OCI-LY3 (cell line): ENCODE measurements at regions not wholly inside any gene's neighbourhood (a gene's known extent, or its start where the extent isn't known, plus 50 kb on each side); places are given as distances from the start of the nearest gene placed in this dataset.

Experiments
- H2AFZ ChIP-seq: fragments of 200-600, 300-600 bp; shearing (Covaris generic); 2 replicates; pipeline ENCODE4 v1.6.0; 2014; ENCODE audit warnings: antibody characterized with exemption, low read depth, low read length
- H3K27ac ChIP-seq: fragments of 200-600, 300-600 bp; sonication (generic); 2 replicates; pipeline ENCODE4 v1.5.1; 2014; ENCODE audit warnings: mild to moderate bottlenecking, low read length, moderate library complexity, mixed read lengths
- H3K27me3 ChIP-seq: fragments of 200-600, 300-600 bp; sonication (generic); 2 replicates; pipeline ENCODE4 v1.6.1; 2014; ENCODE audit warnings: low read depth, low read length, mixed read lengths
- H3K36me3 ChIP-seq: fragments of 200-600, 300-600 bp; sonication (generic); replicated peaks from 2 replicates; pipeline ENCODE3; 2014; ENCODE audit warnings: low read depth, low read length, mixed read lengths
- H3K4me1 ChIP-seq: fragments of 300-600, 200-600 bp; sonication (generic); 2 replicates; pipeline ENCODE4 v1.6.1; 2014; ENCODE audit warnings: low read length, mixed read lengths
- H3K4me2 ChIP-seq: fragments of 200-600, 300-600 bp; sonication (generic); 2 replicates; pipeline ENCODE4 v1.6.1; 2014; ENCODE audit warnings: low read length, mixed read lengths
- H3K4me3 ChIP-seq: fragments of 300-600, 200-600 bp; sonication (generic); 2 replicates; pipeline ENCODE4 v1.5.1; 2014; ENCODE audit warnings: antibody characterized with exemption, mild to moderate bottlenecking, low read length, moderate library complexity
- H3K79me2 ChIP-seq: fragments of 300-600, 200-600 bp; shearing (Covaris generic); 2 replicates; pipeline ENCODE4 v1.6.1; 2014; ENCODE audit warnings: mild to moderate bottlenecking, low read length, mixed read lengths
- H3K9ac ChIP-seq: fragments of 300-600, 200-600 bp; shearing (Covaris generic); 2 replicates; pipeline ENCODE4 v1.6.0; 2014; ENCODE audit warnings: mild to moderate bottlenecking, low read length, moderate library complexity
- H3K9me3 ChIP-seq: fragments of 200-600, 300-600 bp; shearing (Covaris generic); 2 replicates; pipeline ENCODE4 v1.6.1; 2014; ENCODE audit warnings: low read length, mixed read lengths; ENCODE audit not compliant: insufficient read depth
- H4K20me1 ChIP-seq: fragments of 200-600, 300-600 bp; sonication (generic); 2 replicates; pipeline ENCODE4 v1.6.1; 2016; ENCODE audit warnings: low read length, mixed read lengths; ENCODE audit not compliant: insufficient read depth
- CTCF ChIP-seq: fragments of 200-600, 300-600 bp; sonication (generic); IDR thresholded peaks from 2 replicates; pipeline ENCODE4 v1.5.1; 2014; ENCODE audit warnings: antibody characterized with exemption, low read length, low read depth
- EZH2phosphoT487 ChIP-seq: fragments of 200-600 bp; shearing (Covaris generic); IDR thresholded peaks from 2 replicates; pipeline ENCODE4 v1.6.1; 2018; ENCODE audit warnings: antibody characterized with exemption, mixed run types, low read depth

GRCh38 chr3:71905426-71905825 lies 120.5 kb upstream of the PROK2 start:
- Histone ChIP-seq H3K4me1 (peaks cover 28% of the 10 kb centered on the region), H3K9me3 (no peaks in the 10 kb centered on the region), H2AFZ (no peak overlapping the region), H3K36me3 (no peaks in the 10 kb centered on the region), H3K27ac (no peak overlapping the region), H4K20me1 (peaks cover 85% of the 10 kb centered on the region), H3K4me2 (peak overlapping the region; percentile 25; the same call in 1 of the 2 replicates), H3K79me2 (no peaks in the 10 kb centered on the region), H3K4me3 (no peak overlapping the region), H3K27me3 (peaks cover 90% of the 10 kb centered on the region), H3K9ac (no peak overlapping the region)
- TF ChIP-seq EZH2phosphoT487 (peak; percentile 80), CTCF (no peak)

DNA sequence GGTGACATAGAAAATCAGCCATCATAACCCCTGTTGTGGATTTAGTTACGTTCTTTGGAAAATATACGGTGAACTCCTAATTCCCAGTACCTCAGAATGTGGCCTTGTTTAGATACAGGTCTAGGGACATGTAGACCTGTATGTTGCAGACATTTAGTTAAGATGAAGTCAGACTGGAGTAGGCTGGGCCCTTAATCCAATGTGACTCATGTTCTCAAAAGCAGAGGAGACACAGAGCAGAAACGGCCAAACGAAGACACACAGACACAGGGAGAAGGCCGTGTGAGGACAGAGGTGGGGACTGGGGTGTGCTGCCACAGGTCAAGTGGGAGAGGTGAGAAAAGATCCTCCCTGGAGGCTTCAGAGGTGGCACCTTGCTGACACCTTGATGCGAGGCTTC lies 119.0 kb upstream of the PROK2 start:
- peaks cover 28% of the 10 kb centered on the region for H3K4me1 ChIP-seq
- peaks cover 89% of the 10 kb centered on the region for H3K27me3 ChIP-seq
- no peaks in the 10 kb centered on the region for H3K36me3 ChIP-seq
- H2AFZ ChIP-seq, result no peak overlapping the region
- H3K4me3 ChIP-seq, result no peak overlapping the region
- H4K20me1 ChIP-seq, result peaks cover 74% of the 10 kb centered on the region
- TF ChIP-seq EZH2phosphoT487 (no peak), CTCF (no peak)
- no peak overlapping the region for H3K9ac ChIP-seq
- H3K4me2 ChIP-seq, result no peak overlapping the region
- no peak overlapping the region for H3K27ac ChIP-seq
- H3K79me2 ChIP-seq, result no peaks in the 10 kb centered on the region
- no peaks in the 10 kb centered on the region for H3K9me3 ChIP-seq

- Histone ChIP-seq H3K79me2 (no peaks in the 10 kb centered on the region), H3K4me1 (peaks cover 28% of the 10 kb centered on the region), H3K9me3 (no peaks in the 10 kb centered on the region), H3K4me3 (no peak overlapping the region), H3K27me3 (peaks cover 89% of the 10 kb centered on the region), H3K27ac (no peak overlapping the region), H4K20me1 (peaks cover 72% of the 10 kb centered on the region), H3K36me3 (no peaks in the 10 kb centered on the region), H3K9ac (no peak overlapping the region), H2AFZ (no peak overlapping the region), H3K4me2 (no peak overlapping the region)
- no peak for TF ChIP-seq EZH2phosphoT487
- TF ChIP-seq CTCF, result no peak
Measured at GRCh38 chr3:71903112-71903495, 118.2 kb upstream of the PROK2 start.

DNA sequence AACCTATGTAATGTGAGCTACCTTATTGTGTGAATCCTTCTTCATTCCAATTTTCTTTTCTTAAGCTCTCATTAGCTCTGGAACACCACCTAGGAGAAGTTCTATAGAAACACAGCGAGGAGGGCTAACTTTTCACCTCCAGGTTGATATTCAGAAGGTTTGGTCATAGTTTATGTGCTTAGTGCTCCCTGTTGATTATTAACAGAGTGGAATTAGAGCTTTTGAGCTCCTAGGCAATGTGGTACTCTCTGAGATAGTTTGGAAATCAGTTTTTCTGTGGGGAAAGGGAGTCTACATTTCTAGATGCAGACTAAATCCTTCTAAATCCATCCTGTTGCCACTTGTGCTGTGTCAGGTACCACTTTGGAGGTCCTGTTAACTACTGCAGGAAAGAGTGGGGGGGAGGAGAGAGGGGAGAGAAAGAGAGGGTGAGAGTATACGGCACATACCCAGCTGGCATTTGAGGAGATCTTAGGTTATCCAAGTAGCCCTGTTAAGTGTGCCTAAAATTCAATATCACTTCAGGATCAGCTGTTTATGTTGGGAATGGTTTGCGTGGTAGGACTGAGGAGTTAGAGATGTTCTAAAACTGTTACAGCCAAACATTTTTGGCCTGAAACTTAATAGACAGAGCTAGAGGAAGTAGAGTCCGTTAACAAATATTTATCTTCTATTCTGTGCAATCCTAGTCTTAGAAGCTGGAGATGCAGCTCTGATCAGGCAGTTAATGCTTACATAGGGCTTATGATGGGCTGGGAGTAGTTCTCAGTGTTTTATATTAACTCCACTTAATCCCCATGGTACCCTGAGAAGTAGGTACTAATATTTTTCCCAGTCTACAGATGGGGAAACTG lies 117.5 kb upstream of the PROK2 start:
- Histone ChIP-seq H3K9me3 (no peaks in the 10 kb centered on the region), H3K4me1 (peaks cover 28% of the 10 kb centered on the region), H2AFZ (no peak overlapping the region), H4K20me1 (peaks cover 72% of the 10 kb centered on the region), H3K79me2 (no peaks in the 10 kb centered on the region), H3K27me3 (peaks cover 89% of the 10 kb centered on the region), H3K9ac (no peak overlapping the region), H3K27ac (no peak overlapping the region), H3K36me3 (no peaks in the 10 kb centered on the region), H3K4me2 (no peak overlapping the region), H3K4me3 (no peak overlapping the region)
- no peak for TF ChIP-seq CTCF
- TF ChIP-seq EZH2phosphoT487, result no peak
